CD4-positive, alpha-beta T cell treated with Interleukin-4 for 1 hour (primary cell): ENCODE measurements at regions not wholly inside any gene's neighbourhood (a gene's known extent, or its start where the extent isn't known, plus 50 kb on each side); places are given as distances from the start of the nearest gene placed in this dataset.
"Not testable (repeated sequence)": the region's sequence is repeated elsewhere in the genome, so short reads cannot be mapped to it uniquely, and the experiment has no call there.

Experiments used
- DNase-seq, 2 donors: peaks; one replicate each; pipeline ENCODE4 v3.0.0-alpha.2; 2020 to 2022

GRCh38 chr16:86243571-86244154 is 266.7 kb upstream of the FOXF1 start:
- DNase-seq = no peak

GRCh38 chr16:86244158-86244557 is 266.2 kb upstream of the FOXF1 start:
- no peak for DNase-seq

GRCh38 chr16:86244936-86245335 is 265.4 kb upstream of the FOXF1 start:
- DNase-seq = no peak

- no peak for DNase-seq
Measured at GRCh38 chr16:86245351-86245750, 265.0 kb upstream of the FOXF1 start.

GRCh38 chr16:86245895-86246294 is 264.4 kb upstream of the FOXF1 start:
- no peak for DNase-seq

- no peak for DNase-seq
Measured at GRCh38 chr16:86248310-86248905, 261.9 kb upstream of the FOXF1 start.

GRCh38 chr16:86249631-86250030 is 260.7 kb upstream of the FOXF1 start:
- no peak for DNase-seq

GRCh38 chr16:86251682-86252081 is 258.6 kb upstream of the FOXF1 start:
- no peak for DNase-seq

- no peak for DNase-seq
Measured at GRCh38 chr16:86252596-86252995, 257.7 kb upstream of the FOXF1 start.

- DNase-seq = no peak
Measured at GRCh38 chr16:86255966-86256365, 254.4 kb upstream of the FOXF1 start.

- no peak for DNase-seq
Measured at GRCh38 chr16:86256995-86257394, 253.3 kb upstream of the FOXF1 start.

- DNase-seq = no peak
Measured at GRCh38 chr16:86257546-86257945, 252.8 kb upstream of the FOXF1 start.

GRCh38 chr16:86258713-86259112 is 251.6 kb upstream of the FOXF1 start:
- no peak for DNase-seq

GRCh38 chr16:86259499-86259898 is 250.8 kb upstream of the FOXF1 start:
- no peak for DNase-seq

- DNase-seq = no peak
Measured at GRCh38 chr16:86261379-86261778, 248.9 kb upstream of the FOXF1 start.

- DNase-seq = not testable (repeated sequence)
Measured at GRCh38 chr16:86267657-86268056, 242.7 kb upstream of the FOXF1 start.

- no peak for DNase-seq
Measured at GRCh38 chr16:86270696-86271095, 239.6 kb upstream of the FOXF1 start.

- no peak for DNase-seq
Measured at GRCh38 chr16:86272744-86273143, 237.6 kb upstream of the FOXF1 start.

- DNase-seq = no peak
Measured at GRCh38 chr16:86277221-86277620, 233.1 kb upstream of the FOXF1 start.

- DNase-seq = not testable (repeated sequence)
Measured at GRCh38 chr16:86277859-86278258, 232.5 kb upstream of the FOXF1 start.

GRCh38 chr16:86281421-86281820 is 228.9 kb upstream of the FOXF1 start:
- DNase-seq = no peak

GRCh38 chr16:86283944-86284343 is 226.4 kb upstream of the FOXF1 start:
- no peak for DNase-seq

- no peak for DNase-seq
Measured at GRCh38 chr16:86285421-86285820, 224.9 kb upstream of the FOXF1 start.

- DNase-seq = no peak
Measured at GRCh38 chr16:86285938-86286921, 224.1 kb upstream of the FOXF1 start.
